Trophoblast cell (in vitro differentiated cells and primary cell): ENCODE measurements at regions not wholly inside any gene's neighbourhood (a gene's known extent, or its start where the extent isn't known, plus 50 kb on each side); places are given as distances from the start of the nearest gene placed in this dataset.

Experiments used
- DNase-seq, 2 donors: peaks; one replicate each; pipeline ENCODE4 v3.0.0-alpha.2; 2016
- H2AFZ ChIP-seq: 2 replicates; pipeline ENCODE4 v1.6.1; 2013; ENCODE audit warnings: low read length, moderate library complexity, mild to moderate bottlenecking; ENCODE audit not compliant: insufficient read depth, poor library complexity
- H2AK5ac ChIP-seq: 2 replicates; pipeline ENCODE4 v1.6.1; 2013; ENCODE audit warnings: mild to moderate bottlenecking, low read length
- H2BK120ac ChIP-seq: 2 replicates; pipeline ENCODE4 v1.6.1; 2013; ENCODE audit warnings: low read length, mild to moderate bottlenecking, moderate library complexity; ENCODE audit not compliant: insufficient read depth, poor library complexity
- H2BK12ac ChIP-seq: 2 replicates; pipeline ENCODE4 v1.6.1; 2013; ENCODE audit warnings: mild to moderate bottlenecking, low read length, moderate library complexity
- H2BK5ac ChIP-seq: 2 replicates; pipeline ENCODE4 v1.6.1; 2013; ENCODE audit warnings: low read length, low read depth, moderate library complexity, mild to moderate bottlenecking; ENCODE audit not compliant: poor library complexity
- H3K14ac ChIP-seq: 2 replicates; pipeline ENCODE4 v1.6.1; 2013; ENCODE audit warnings: mild to moderate bottlenecking, low read length
- H3K18ac ChIP-seq: 2 replicates; pipeline ENCODE4 v1.6.1; 2013; ENCODE audit warnings: mild to moderate bottlenecking, low read length
- H3K23ac ChIP-seq: 2 replicates; pipeline ENCODE4 v1.6.1; 2013; ENCODE audit warnings: low read length
- H3K27ac ChIP-seq: 2 replicates; pipeline ENCODE4 v1.5.1; 2013; ENCODE audit warnings: low read depth, mild to moderate bottlenecking, inconsistent platforms, low read length, moderate library complexity
- H3K27me3 ChIP-seq: 2 replicates; pipeline ENCODE4 v1.6.1; 2013; ENCODE audit warnings: inconsistent platforms, mild to moderate bottlenecking, low read length, moderate library complexity; ENCODE audit not compliant: insufficient read depth
- H3K36me3 ChIP-seq, 2 experiments: 1 replicate in 1 of 2; 2 replicates in 1 of 2; pipeline ENCODE4 v1.6.1; 2013; ENCODE audit warnings: low read length in 2 of 2, mild to moderate bottlenecking in 2 of 2, moderate library complexity in 1 of 2; ENCODE audit not compliant: insufficient read depth in 2 of 2, control insufficient read depth in 1 of 2
- H3K4ac ChIP-seq: 2 replicates; pipeline ENCODE4 v1.6.1; 2013; ENCODE audit warnings: low read depth, mild to moderate bottlenecking, low read length, moderate library complexity
- H3K4me1 ChIP-seq, 2 experiments: 1 replicate in 1 of 2; 2 replicates in 1 of 2; pipeline ENCODE4 v1.6.1; 2013; ENCODE audit warnings: low read length in 2 of 2, mild to moderate bottlenecking in 2 of 2, moderate library complexity in 1 of 2; ENCODE audit not compliant: insufficient read depth in 2 of 2, control insufficient read depth in 1 of 2
- H3K4me2 ChIP-seq: 2 replicates; pipeline ENCODE4 v1.6.1; 2013; ENCODE audit warnings: inconsistent platforms, mild to moderate bottlenecking, low read length, moderate library complexity
- H3K4me3 ChIP-seq: 2 replicates; pipeline ENCODE4 v1.5.1; 2013; ENCODE audit warnings: mild to moderate bottlenecking, low read depth, low read length, inconsistent platforms
- H3K79me1 ChIP-seq: one replicate; pipeline ENCODE4 v1.6.1; 2013; ENCODE audit warnings: low read length
- H3K79me2 ChIP-seq: 2 replicates; pipeline ENCODE4 v1.6.1; 2013; ENCODE audit warnings: low read length, mild to moderate bottlenecking; ENCODE audit not compliant: control insufficient read depth, insufficient read depth, poor library complexity
- H3K9ac ChIP-seq: 2 replicates; pipeline ENCODE4 v1.6.1; 2013; ENCODE audit warnings: mild to moderate bottlenecking, low read length
- H3K9me3 ChIP-seq: 2 replicates; pipeline ENCODE4 v1.6.1; 2013; ENCODE audit warnings: low read depth, mild to moderate bottlenecking, control low read depth, inconsistent platforms, low read length; ENCODE audit not compliant: insufficient read depth
- H4K12ac ChIP-seq: 2 replicates; pipeline ENCODE4 v1.6.1; 2013; ENCODE audit warnings: low read depth, mild to moderate bottlenecking, low read length, moderate library complexity
- H4K8ac ChIP-seq: 2 replicates; pipeline ENCODE4 v1.6.1; 2013; ENCODE audit warnings: low read depth, mild to moderate bottlenecking, low read length, moderate library complexity
- H4K91ac ChIP-seq: one replicate; pipeline ENCODE4 v1.6.1; 2013; ENCODE audit warnings: low read depth, mild to moderate bottlenecking, low read length, moderate library complexity
- WGBS: extraction: QIAGEN DNeasy Blood & Tissue Kit; methylation state at CpG from one replicate; pipeline ENCODE4 v1.1.7; 2013; ENCODE audit warnings: missing lambda C conversion rate; ENCODE audit not compliant: insufficient read length, insufficient coverage; ENCODE audit errors: extremely low coverage; 5-methylcytosine and 5-hydroxymethylcytosine counted together

- no peak overlapping the region for H3K27ac ChIP-seq
- no peak overlapping the region for H4K91ac ChIP-seq
- H2BK5ac ChIP-seq, result no peak overlapping the region
- H2BK12ac ChIP-seq, result no peak overlapping the region
- no peak overlapping the region for H3K23ac ChIP-seq
- H3K4me2 ChIP-seq, result no peak overlapping the region
- no peak overlapping the region for H4K12ac ChIP-seq
- no peaks in the 10 kb centered on the region for H3K27me3 ChIP-seq
- H2BK120ac ChIP-seq, result no peak overlapping the region
- H3K9ac ChIP-seq, result no peak overlapping the region
- H3K9me3 ChIP-seq, result no peaks in the 10 kb centered on the region
- H3K79me1 ChIP-seq, result no peaks in the 10 kb centered on the region
- H3K36me3 ChIP-seq, result no peaks in the 10 kb centered on the region
- no peak overlapping the region for H4K8ac ChIP-seq
- no peak overlapping the region for H3K18ac ChIP-seq
- H3K4ac ChIP-seq, result no peak overlapping the region
- H3K14ac ChIP-seq, result no peak overlapping the region
- WGBS, result no CpG with 5 or more reads among the region's 3 CpGs
- H3K4me3 ChIP-seq, result no peak overlapping the region
- no peak overlapping the region for H2AFZ ChIP-seq
- no peak for DNase-seq
- no peak overlapping the region for H2AK5ac ChIP-seq
- H3K4me1 ChIP-seq, result no peaks in the 10 kb centered on the region
- H3K79me2 ChIP-seq, result no peaks in the 10 kb centered on the region
Observed at GRCh38 chr2:136651456-136652010, 113.8 kb upstream of the THSD7B start.

GRCh38 chr2:136647039-136647438 lies 118.3 kb upstream of the THSD7B start:
- H4K12ac ChIP-seq, result no peak overlapping the region
- H3K18ac ChIP-seq, result no peak overlapping the region
- no peaks in the 10 kb centered on the region for H3K4me1 ChIP-seq
- no peak overlapping the region for H3K23ac ChIP-seq
- no peak overlapping the region for H3K4me2 ChIP-seq
- no CpG with 5 or more reads among the region's 1 CpG for WGBS
- no peak overlapping the region for H4K8ac ChIP-seq
- H2AK5ac ChIP-seq, result no peak overlapping the region
- no peaks in the 10 kb centered on the region for H3K79me2 ChIP-seq
- no peak overlapping the region for H3K4me3 ChIP-seq
- H2AFZ ChIP-seq, result no peak overlapping the region
- H3K4ac ChIP-seq, result no peak overlapping the region
- H2BK12ac ChIP-seq, result no peak overlapping the region
- no peak overlapping the region for H3K27ac ChIP-seq
- no peaks in the 10 kb centered on the region for H3K27me3 ChIP-seq
- H4K91ac ChIP-seq, result no peak overlapping the region
- no peak overlapping the region for H3K14ac ChIP-seq
- no peaks in the 10 kb centered on the region for H3K79me1 ChIP-seq
- peaks cover 1% of the 10 kb centered on the region for H3K9me3 ChIP-seq
- H3K36me3 ChIP-seq, result no peaks in the 10 kb centered on the region
- H2BK120ac ChIP-seq, result no peak overlapping the region
- H2BK5ac ChIP-seq, result no peak overlapping the region
- H3K9ac ChIP-seq, result no peak overlapping the region
- DNase-seq, result no peak

GRCh38 chr2:136645236-136645828 lies 120.0 kb upstream of the THSD7B start:
- no peaks in the 10 kb centered on the region for H3K36me3 ChIP-seq
- H2BK120ac ChIP-seq, result no peak overlapping the region
- H3K4me2 ChIP-seq, result no peak overlapping the region
- H2AK5ac ChIP-seq, result no peak overlapping the region
- no peak overlapping the region for H3K14ac ChIP-seq
- no peak overlapping the region for H4K91ac ChIP-seq
- DNase-seq, result no peak
- no peak overlapping the region for H3K9ac ChIP-seq
- H3K4me1 ChIP-seq, result no peaks in the 10 kb centered on the region
- no peaks in the 10 kb centered on the region for H3K79me2 ChIP-seq
- no peak overlapping the region for H2BK5ac ChIP-seq
- no peak overlapping the region for H3K18ac ChIP-seq
- H3K4ac ChIP-seq, result no peak overlapping the region
- H3K27ac ChIP-seq, result no peak overlapping the region
- no CpG with 5 or more reads among the region's 3 CpGs for WGBS
- H3K23ac ChIP-seq, result no peak overlapping the region
- H2AFZ ChIP-seq, result no peak overlapping the region
- H4K12ac ChIP-seq, result no peak overlapping the region
- peaks cover 1% of the 10 kb centered on the region for H3K9me3 ChIP-seq
- no peak overlapping the region for H4K8ac ChIP-seq
- no peak overlapping the region for H3K4me3 ChIP-seq
- no peaks in the 10 kb centered on the region for H3K27me3 ChIP-seq
- no peak overlapping the region for H2BK12ac ChIP-seq
- H3K79me1 ChIP-seq, result no peaks in the 10 kb centered on the region

GRCh38 chr2:136639651-136640050 lies 125.7 kb upstream of the THSD7B start:
- no peak overlapping the region for H2AK5ac ChIP-seq
- no peaks in the 10 kb centered on the region for H3K27me3 ChIP-seq
- H3K79me1 ChIP-seq, result peaks cover 2% of the 10 kb centered on the region
- H3K9me3 ChIP-seq, result peaks cover 1% of the 10 kb centered on the region
- WGBS, result no CpG with 5 or more reads among the region's 15 CpGs
- H3K79me2 ChIP-seq, result no peaks in the 10 kb centered on the region
- no peak overlapping the region for H3K4me3 ChIP-seq
- H3K4me2 ChIP-seq, result no peak overlapping the region
- H4K8ac ChIP-seq, result peak overlapping the region; percentile 65
- no peak overlapping the region for H3K23ac ChIP-seq
- no peak overlapping the region for H2BK12ac ChIP-seq
- no peak overlapping the region for H2BK120ac ChIP-seq
- H3K27ac ChIP-seq, result peak overlapping the region; percentile 33
- no peak overlapping the region for H3K18ac ChIP-seq
- H3K36me3 ChIP-seq, result no peaks in the 10 kb centered on the region
- H4K12ac ChIP-seq, result no peak overlapping the region
- H3K9ac ChIP-seq, result no peak overlapping the region
- H3K4ac ChIP-seq, result no peak overlapping the region
- no peak overlapping the region for H2AFZ ChIP-seq
- no peak overlapping the region for H2BK5ac ChIP-seq
- H3K4me1 ChIP-seq, result peaks cover 2 to 9% of the 10 kb centered on the region in 2 experiments
- no peak for DNase-seq
- H3K14ac ChIP-seq, result no peak overlapping the region
- no peak overlapping the region for H4K91ac ChIP-seq
